HEK293T (cell line): ENCODE measurements at regions not wholly inside any gene's neighbourhood (a gene's known extent, or its start where the extent isn't known, plus 50 kb on each side); places are given as distances from the start of the nearest gene placed in this dataset.

Source experiments
- BHLHE40 ChIP-seq: fragments of 450-650 bp; IDR thresholded peaks from 2 replicates; pipeline ENCODE4 v1.6.1; 2016; ENCODE audit warnings: mild to moderate bottlenecking, moderate library complexity, borderline replicate concordance
- FOXK2 ChIP-seq: fragments of 450-650 bp; IDR thresholded peaks from 2 replicates; pipeline ENCODE4 v1.6.1; 2016; ENCODE audit warnings: mild to moderate bottlenecking
- FOXM1 ChIP-seq: fragments of 450-650 bp; IDR thresholded peaks from 2 replicates; pipeline ENCODE4 v1.6.1; 2017; ENCODE audit warnings: mild to moderate bottlenecking, borderline replicate concordance
- L3MBTL2 ChIP-seq: fragments of 450-650 bp; conservative IDR thresholded peaks from 2 replicates; pipeline ENCODE4 v1.6.1; 2016; ENCODE audit warnings: mild to moderate bottlenecking
- SP1 ChIP-seq: fragments of 450-650 bp; IDR thresholded peaks from 2 replicates; pipeline ENCODE4 v1.6.1; 2017
- TARDBP ChIP-seq: fragments of 450-650 bp; IDR thresholded peaks from 2 replicates; pipeline ENCODE4 v1.6.1; 2016
- ZNF384 ChIP-seq: fragments of 450-650 bp; IDR thresholded peaks from 2 replicates; pipeline ENCODE4 v1.6.1; 2016

GRCh38 chr9:129328355-129329042, 150.4 kb upstream of the IER5L start:
- TF ChIP-seq TARDBP: no peak
- TF ChIP-seq FOXK2: no peak
- no peak for TF ChIP-seq FOXM1
- TF ChIP-seq BHLHE40: no peak
- TF ChIP-seq ZNF384: no peak
- no peak for TF ChIP-seq SP1
- TF ChIP-seq L3MBTL2: no peak
